H1 (cell line): ENCODE measurements at regions not wholly inside any gene's neighbourhood (a gene's known extent, or its start where the extent isn't known, plus 50 kb on each side); places are given as distances from the start of the nearest gene placed in this dataset.

Experiments
- CTCF ChIA-PET: fragments of 300-600 bp; sonication (Branson Sonifier 250); formaldehyde crosslinking; loops from one replicate; lab custom pipeline; 2021; ENCODE audit not compliant: partially characterized antibody; lab: Charles Lee
- POLR2A ChIA-PET: fragments of 300-600 bp; sonication (Branson Sonifier 250); formaldehyde crosslinking; loops from one replicate; lab custom pipeline; 2021; ENCODE audit warnings: inconsistent platforms; ENCODE audit not compliant: partially characterized antibody; lab: Charles Lee
- DNase-seq, 2 experiments: peaks; one replicate each; pipeline versions ENCODE4 v3.0.0 to v3.0.0-alpha.2; 2010 to 2022; ENCODE audit warnings: low spot score in 2 of 2, low read depth in 1 of 2, mixed read lengths in 1 of 2
- FAIRE-seq: peaks from 2 replicates; lab custom pipeline; 2011; peaks lifted over from hg19 to GRCh38; lab: Jason Lieb, UNC
- H2AFZ ChIP-seq: 2 replicates; pipeline ENCODE4 v1.8.1; 2012; ENCODE audit warnings: low read length, inconsistent platforms
- H2AK5ac ChIP-seq: 2 replicates; pipeline ENCODE4 v1.6.1; 2013; ENCODE audit warnings: low read depth, low read length
- H2BK120ac ChIP-seq: replicated peaks from 2 replicates; pipeline ENCODE3; 2013; ENCODE audit warnings: low read depth, low read length, inconsistent platforms
- H2BK12ac ChIP-seq: 2 replicates; pipeline ENCODE4 v1.6.1; 2013; ENCODE audit warnings: low read depth, low read length
- H2BK15ac ChIP-seq: 2 replicates; pipeline ENCODE4 v1.6.1; 2013; ENCODE audit warnings: low read length
- H2BK20ac ChIP-seq: 2 replicates; pipeline ENCODE4 v1.6.1; 2013; ENCODE audit warnings: low read length
- H2BK5ac ChIP-seq: 2 replicates; pipeline ENCODE4 v1.6.1; 2013; ENCODE audit warnings: low read depth, low read length
- H3K14ac ChIP-seq: 2 replicates; pipeline ENCODE4 v1.6.1; 2013; ENCODE audit warnings: inconsistent platforms; ENCODE audit not compliant: insufficient read length
- H3K18ac ChIP-seq: 2 replicates; pipeline ENCODE4 v1.6.1; 2013; ENCODE audit warnings: low read length; ENCODE audit errors: extremely low read depth
- H3K23ac ChIP-seq: 2 replicates; pipeline ENCODE4 v1.6.1; 2013; ENCODE audit warnings: inconsistent platforms; ENCODE audit not compliant: insufficient read length
- H3K23me2 ChIP-seq: 2 replicates; pipeline ENCODE4 v1.6.1; 2013; ENCODE audit warnings: low read depth, low read length
- H3K27ac ChIP-seq: 2 replicates; pipeline ENCODE4 v1.6.1; 2011; ENCODE audit warnings: low read depth, low read length, inconsistent platforms
- H3K27me3 ChIP-seq, 4 experiments: replicated peaks in 1 of 4; 1 replicate in 1 of 4; 2 replicates in 3 of 4; pipeline versions ENCODE4 v1.6.1 to v1.8.1; 2011 to 2013; ENCODE audit warnings: low read length in 3 of 4, mild to moderate bottlenecking in 3 of 4, inconsistent platforms in 2 of 4, mixed read lengths in 2 of 4, moderate library complexity in 1 of 4; ENCODE audit not compliant: control insufficient read depth in 3 of 4, insufficient read depth in 3 of 4; ENCODE audit errors: extremely low read depth in 1 of 4
- H3K36me3 ChIP-seq, 4 experiments: 2 replicates each; pipeline versions ENCODE4 v1.6.1 to v1.8.1; 2011 to 2013; ENCODE audit warnings: mild to moderate bottlenecking in 4 of 4, low read length in 3 of 4, moderate library complexity in 2 of 4, control low read depth in 1 of 4, inconsistent platforms in 1 of 4; ENCODE audit not compliant: insufficient read depth in 4 of 4, control insufficient read depth in 2 of 4
- H3K4ac ChIP-seq: replicated peaks from 2 replicates; pipeline ENCODE3; 2013; ENCODE audit warnings: low read length, low read depth, mixed read lengths, inconsistent platforms; ENCODE audit not compliant: insufficient read length
- H3K4me1 ChIP-seq, 4 experiments: replicated peaks in 1 of 4; 1 replicate in 1 of 4; 2 replicates in 3 of 4; pipeline versions ENCODE4 v1.6.1 to v1.8.1; 2011 to 2013; ENCODE audit warnings: low read length in 3 of 4, inconsistent platforms in 2 of 4, mixed read lengths in 1 of 4; ENCODE audit not compliant: insufficient read depth in 4 of 4, control insufficient read depth in 3 of 4
- H3K4me2 ChIP-seq, 2 experiments: 2 replicates each; pipeline versions ENCODE4 v1.6.1 to v1.8.1; 2011 to 2013; ENCODE audit warnings: low read depth in 2 of 2, low read length in 2 of 2, control low read depth in 1 of 2, inconsistent platforms in 1 of 2, mild to moderate bottlenecking in 1 of 2; ENCODE audit not compliant: insufficient read depth in 1 of 2
- H3K4me3 ChIP-seq, 4 experiments: fragments of 200-600, 300-600 bp in 1 of 4; sonication (generic), shearing (Covaris generic), sonication (Bioruptor Twin) in 1 of 4; 2 replicates each; pipeline versions ENCODE4 v1.5.1 to v1.8.1; 2011 to 2016; ENCODE audit warnings: low read length in 4 of 4, low read depth in 3 of 4, control low read depth in 2 of 4, inconsistent platforms in 2 of 4, mild to moderate bottlenecking in 2 of 4, mixed read lengths in 1 of 4, moderate library complexity in 1 of 4; ENCODE audit not compliant: insufficient read depth in 2 of 4; ENCODE audit errors: extremely low read depth in 1 of 4
- H3K56ac ChIP-seq: replicated peaks from 2 replicates; pipeline ENCODE3; 2013; ENCODE audit warnings: low read depth, mild to moderate bottlenecking, mixed read lengths, low read length, inconsistent platforms; ENCODE audit not compliant: insufficient read length
- H3K79me1 ChIP-seq: 2 replicates; pipeline ENCODE4 v1.6.1; 2013; ENCODE audit warnings: low read depth, low read length, control low read depth
- H3K79me2 ChIP-seq, 2 experiments: 2 replicates each; pipeline versions ENCODE4 v1.6.1 to v1.8.1; 2012 to 2013; ENCODE audit warnings: low read length in 2 of 2, mild to moderate bottlenecking in 2 of 2, inconsistent platforms in 1 of 2; ENCODE audit not compliant: insufficient read depth in 2 of 2, control insufficient read depth in 1 of 2
- H3K9ac ChIP-seq, 4 experiments: replicated peaks in 1 of 4; 1 replicate in 1 of 4; 2 replicates in 3 of 4; pipeline versions ENCODE4 v1.6.1 to v1.8.1; 2011 to 2013; ENCODE audit warnings: low read depth in 3 of 4, low read length in 3 of 4, control low read depth in 2 of 4, mild to moderate bottlenecking in 2 of 4, moderate library complexity in 2 of 4, inconsistent platforms in 1 of 4; ENCODE audit errors: extremely low read depth in 1 of 4
- H3K9me3 ChIP-seq, 2 experiments: 2 replicates each; pipeline versions ENCODE4 v1.6.1 to v1.8.1; 2012 to 2013; ENCODE audit warnings: mild to moderate bottlenecking in 2 of 2, moderate library complexity in 2 of 2, control low read depth in 1 of 2, inconsistent platforms in 1 of 2, low read depth in 1 of 2, low read length in 1 of 2, mixed read lengths in 1 of 2; ENCODE audit not compliant: insufficient read depth in 2 of 2
- H4K20me1 ChIP-seq, 2 experiments: replicated peaks in 1 of 2; 2 replicates each; pipeline versions ENCODE3 to v1.8.1; 2011 to 2013; ENCODE audit warnings: inconsistent platforms in 2 of 2, low read length in 2 of 2, mild to moderate bottlenecking in 1 of 2; ENCODE audit not compliant: insufficient read depth in 2 of 2, control insufficient read depth in 1 of 2
- H4K5ac ChIP-seq: 2 replicates; pipeline ENCODE4 v1.6.1; 2013; ENCODE audit warnings: low read length, low read depth, mixed read lengths, inconsistent platforms; ENCODE audit not compliant: insufficient read length
- H4K8ac ChIP-seq: 2 replicates; pipeline ENCODE4 v1.8.0; 2013; ENCODE audit warnings: mild to moderate bottlenecking, moderate library complexity, low read length, inconsistent platforms; ENCODE audit not compliant: insufficient read depth; ENCODE audit errors: extremely low read depth
- H4K91ac ChIP-seq: replicated peaks from 2 replicates; pipeline ENCODE3; 2013; ENCODE audit warnings: low read length, mixed read lengths, inconsistent platforms; ENCODE audit not compliant: insufficient read length
- KDM1A ChIP-seq: fragments of 200-600, 300-600 bp; sonication (generic); IDR thresholded peaks from 2 replicates; pipeline ENCODE4 v1.7.1; 2016; ENCODE audit warnings: mild to moderate bottlenecking, low read length, borderline replicate concordance
- NRF1 ChIP-seq: IDR thresholded peaks from 2 replicates; pipeline ENCODE4 v1.6.1; 2011; ENCODE audit warnings: mild to moderate bottlenecking, low read depth, low read length, improper control_type of control experiment
- WGBS, 2 experiments: shearing (Covaris generic) in 1 of 2; methylation state at CpG; one replicate each; pipeline versions ENCODE4 v1.1.6 to v1.1.7; 2013 to 2015; ENCODE audit warnings: low lambda C conversion rate in 2 of 2, mixed read lengths in 2 of 2, inconsistent platforms in 1 of 2, low coverage in 1 of 2, missing lambda C conversion rate in 1 of 2; ENCODE audit not compliant: insufficient replicate concordance in 2 of 2, insufficient coverage in 1 of 2, insufficient read length in 1 of 2; ENCODE audit errors: extremely low coverage in 1 of 2, missing lambda C conversion rate in 1 of 2; 5-methylcytosine and 5-hydroxymethylcytosine counted together

- Histone ChIP-seq H3K36me3 (no peaks in the 10 kb centered on the region), H2AFZ (no peak overlapping the region), H3K4me3 (no peak overlapping the region)
- no peak for TF ChIP-seq NRF1
- no peak for TF ChIP-seq KDM1A
- TF ChIP-seq, all 59 proteins: peak for 0
- Histone ChIP-seq H3K27ac (no peak overlapping the region), H3K14ac (no peak overlapping the region), H3K79me2 (no peaks in the 10 kb centered on the region), H3K4me2 (no peak overlapping the region), H4K8ac (no peak overlapping the region), H3K23ac (no peak overlapping the region), H2BK20ac (no peak overlapping the region), H3K27me3 (peaks cover 0 to 11% (median 4%) of the 10 kb centered on the region in 4 experiments; a peak in 4 of 7 replicates), H2BK15ac (no peak overlapping the region), H4K91ac (no peak overlapping the region), H3K4ac (no peak overlapping the region), H3K18ac (no peak overlapping the region), H3K4me1 (no peaks in the 10 kb centered on the region; a peak in 1 of 7 replicates), H3K56ac (no peak overlapping the region), H2AK5ac (no peak overlapping the region), H4K5ac (no peak overlapping the region), H2BK120ac (no peak overlapping the region), H4K20me1 (no peaks in the 10 kb centered on the region), H3K9ac (no peak overlapping the region), H3K23me2 (peaks cover 12% of the 10 kb centered on the region; the same call in 1 of the 2 replicates), H3K79me1 (no peaks in the 10 kb centered on the region), H2BK5ac (no peak overlapping the region), H3K9me3 (no peaks in the 10 kb centered on the region), H2BK12ac (no peak overlapping the region)
- no peak for DNase-seq
- FAIRE-seq: no peak
- ChIA-PET POLR2A (no interaction called here), CTCF (interaction anchor here (2.8 kb wide), 1 partner anchor 412 kb away, joined by 12 read pairs; no protein-coding TSS in a partner anchor)
- 85% methylated on average over 7 of the region's 7 CpGs; no CpG with 5 or more reads in 1 of the 2 experiments for WGBS, 2 experiments
Observed at GRCh38 chr1:98055457-98055856, 134.6 kb upstream of the DPYD start.
